Amniotic epithelial cell (primary cell): ENCODE measurements at regions not wholly inside any gene's neighbourhood (a gene's known extent, or its start where the extent isn't known, plus 50 kb on each side); places are given as distances from the start of the nearest gene placed in this dataset.

Experiments
- DNase-seq: peaks from one replicate; pipeline ENCODE4 v3.0.0-alpha.2; 2010; ENCODE audit warnings: low read depth

DNA sequence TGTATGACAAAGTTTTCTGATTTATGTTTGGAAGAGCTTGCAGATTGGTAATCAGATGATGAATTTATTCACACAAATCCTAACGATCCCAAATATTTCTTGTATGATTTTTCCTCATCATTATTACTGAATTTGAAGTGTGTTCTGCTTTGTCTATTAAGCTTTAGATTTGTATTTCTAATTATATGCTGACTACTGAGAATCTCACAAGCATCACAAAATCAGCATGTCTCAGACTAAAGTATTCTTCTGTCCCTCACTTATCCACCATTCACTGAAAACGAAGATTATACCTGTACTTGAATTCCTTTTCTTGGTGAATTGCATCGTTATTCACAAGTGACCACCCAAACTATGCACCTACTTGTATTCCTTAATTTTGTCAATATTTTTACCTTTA is 796.3 kb upstream of the MAP3K7 start:
- DNase-seq: no peak

DNA sequence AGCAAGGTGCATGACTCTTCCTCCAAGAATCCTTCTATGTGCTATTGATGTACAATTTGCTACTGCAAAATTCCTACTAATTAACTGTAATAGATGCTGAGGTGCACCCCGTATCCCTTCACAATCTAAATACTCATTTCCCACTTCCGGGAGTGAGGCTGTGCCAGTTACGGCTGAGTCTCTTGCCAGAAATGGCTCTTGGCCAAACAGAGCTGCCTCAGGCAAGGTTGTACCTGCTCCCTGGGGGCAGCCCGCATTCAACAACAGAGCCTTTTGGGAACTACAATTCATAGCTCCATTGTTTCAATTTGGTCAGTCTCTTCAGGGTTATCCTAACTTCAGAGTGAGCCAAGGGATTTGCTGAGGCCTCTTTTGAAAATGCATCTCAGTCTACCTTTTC is 789.8 kb upstream of the MAP3K7 start:
- DNase-seq: no peak

DNA sequence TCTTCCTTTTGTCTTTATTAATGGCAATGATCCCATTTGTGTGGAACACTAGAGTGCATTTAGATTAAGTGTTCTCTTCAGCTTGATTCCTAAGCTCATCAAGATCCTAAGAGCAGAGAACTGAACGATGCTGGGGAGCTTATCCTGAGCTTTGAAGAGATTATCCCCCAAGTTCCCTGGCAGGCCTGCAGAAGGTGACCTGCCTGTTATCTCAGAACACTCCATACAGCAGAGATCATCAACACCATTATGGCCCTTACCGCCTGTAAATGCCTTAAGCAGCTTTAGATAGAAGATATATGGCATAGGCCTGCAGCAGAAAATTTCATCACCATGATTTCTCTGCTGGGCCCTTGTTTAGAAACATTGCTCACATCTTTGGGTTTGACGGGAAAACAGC is 779.9 kb upstream of the MAP3K7 start:
- no peak for DNase-seq

DNA sequence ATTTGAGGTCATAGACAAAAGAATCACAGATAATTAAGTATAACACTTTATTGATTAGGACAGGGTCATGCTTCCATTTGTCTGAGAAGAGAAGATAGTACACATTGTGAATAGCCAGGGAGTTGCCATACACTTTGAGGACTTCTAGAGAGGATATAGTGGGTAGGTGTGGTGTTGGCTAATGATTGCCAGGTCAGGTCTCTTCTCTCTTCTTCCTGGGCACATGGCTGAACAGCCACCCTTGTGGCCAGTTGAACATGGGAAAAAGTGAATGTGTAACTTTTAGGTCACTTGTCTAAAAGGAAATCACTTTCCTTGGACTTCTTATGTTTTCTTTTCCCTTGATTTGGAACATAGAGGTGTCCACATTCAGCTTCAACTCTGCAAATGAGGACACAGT is 772.1 kb upstream of the MAP3K7 start:
- DNase-seq: no peak

DNA sequence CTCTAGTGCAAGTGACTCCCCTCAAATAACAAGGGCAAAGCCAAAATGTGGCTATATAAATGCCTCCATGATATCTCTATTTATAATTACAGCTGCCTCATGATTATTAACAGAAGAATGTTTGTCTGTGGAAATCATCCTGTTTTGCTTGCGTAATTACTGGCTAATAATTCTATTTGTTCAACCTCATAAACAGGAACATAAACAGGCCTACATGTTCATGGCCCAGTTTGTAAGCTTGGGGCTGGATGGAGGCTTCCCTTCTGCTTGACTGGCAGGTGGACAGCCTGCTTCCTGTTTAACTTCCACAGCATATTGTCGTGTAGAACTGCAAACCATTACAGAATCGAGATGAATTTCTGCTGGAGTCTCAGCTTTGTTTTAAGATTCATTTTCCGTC is 766.0 kb upstream of the MAP3K7 start:
- DNase-seq: peak; percentile 26

DNA sequence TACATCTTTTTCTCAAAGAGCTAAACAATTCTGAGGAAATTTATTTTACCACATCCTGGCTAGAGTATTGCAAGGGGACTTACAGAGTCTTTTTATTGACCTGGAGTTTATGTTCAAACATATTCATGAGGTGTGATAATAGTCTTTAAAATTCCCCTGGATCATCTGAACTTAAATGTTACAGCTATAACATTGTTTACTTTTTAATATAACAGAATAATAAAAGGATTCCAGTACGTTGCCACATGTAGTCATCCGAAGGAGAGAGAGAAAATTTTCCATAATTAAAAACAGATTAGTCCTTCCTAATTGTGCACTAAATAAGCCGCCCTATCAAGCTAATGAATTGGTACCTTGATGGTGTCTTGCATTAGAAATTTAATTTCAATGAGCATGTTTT is 765.4 kb upstream of the MAP3K7 start:
- no peak for DNase-seq

GRCh38 chr6:91350146-91350908 is 763.5 kb upstream of the MAP3K7 start:
- DNase-seq: no peak

DNA sequence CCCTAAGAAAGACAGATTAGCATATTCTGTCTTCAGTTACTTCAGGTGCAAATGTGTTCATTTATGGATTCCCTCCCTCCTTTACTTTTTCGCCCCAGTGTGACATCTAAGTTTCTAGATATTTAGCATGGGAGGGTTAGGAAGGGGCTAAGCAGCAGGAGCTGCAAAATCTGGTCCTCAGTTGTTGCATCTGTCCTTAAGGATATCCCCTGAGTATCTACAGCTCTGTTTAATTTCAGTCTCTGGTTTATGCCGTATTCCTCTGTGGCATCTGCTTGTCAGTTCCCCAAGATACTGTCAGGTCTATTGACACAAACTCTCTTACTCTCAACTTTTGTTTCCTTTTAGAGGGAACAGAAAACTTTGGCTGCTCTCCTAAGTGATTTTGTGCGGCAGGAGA is 754.6 kb upstream of the MAP3K7 start:
- DNase-seq: no peak

- no peak for DNase-seq
Observed at GRCh38 chr6:91340896-91341395, 754.1 kb upstream of the MAP3K7 start.

DNA sequence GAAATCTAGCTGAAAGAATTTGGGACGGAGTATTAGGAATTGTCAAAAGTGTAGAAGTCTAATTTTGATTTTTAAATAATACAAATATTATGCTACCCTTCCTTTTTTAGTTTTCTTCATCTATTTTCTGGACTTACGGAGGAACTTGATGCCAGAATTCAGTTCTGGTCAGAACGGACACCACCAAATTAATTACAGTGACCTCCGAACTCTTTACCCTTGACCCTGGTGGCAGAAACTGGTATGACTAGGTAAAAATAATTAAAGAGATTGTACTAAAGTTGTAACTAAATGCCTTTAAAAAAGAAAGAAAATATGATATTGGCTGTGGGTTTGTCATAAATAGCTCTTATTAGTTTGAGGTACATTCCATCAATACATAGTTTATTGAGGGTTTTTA is 751.1 kb upstream of the MAP3K7 start:
- no peak for DNase-seq

- DNase-seq: no peak
Observed at GRCh38 chr6:91330896-91331295, 744.0 kb upstream of the MAP3K7 start.

GRCh38 chr6:91328241-91328640 is 741.4 kb upstream of the MAP3K7 start:
- DNase-seq: no peak

DNA sequence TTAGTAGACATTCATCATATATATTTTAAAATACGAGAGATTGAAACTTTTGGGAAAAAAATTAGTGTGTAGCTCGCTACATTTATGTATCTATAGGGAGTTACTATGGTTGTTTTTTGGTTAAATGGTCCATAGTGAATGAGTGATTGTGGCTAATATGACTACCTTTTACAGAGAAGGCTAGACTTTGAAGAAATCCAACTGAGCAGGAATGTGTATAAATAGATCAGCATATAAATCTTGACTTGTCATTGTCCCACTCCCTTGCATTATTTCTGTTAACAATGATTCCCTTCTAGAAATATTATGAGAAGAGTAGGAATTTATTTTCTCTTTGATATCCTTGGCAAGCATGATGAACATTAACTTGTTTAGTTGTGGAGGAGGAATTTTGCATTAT is 737.8 kb upstream of the MAP3K7 start:
- no peak for DNase-seq

- DNase-seq: no peak
Observed at GRCh38 chr6:91317984-91318383, 731.1 kb upstream of the MAP3K7 start.

DNA sequence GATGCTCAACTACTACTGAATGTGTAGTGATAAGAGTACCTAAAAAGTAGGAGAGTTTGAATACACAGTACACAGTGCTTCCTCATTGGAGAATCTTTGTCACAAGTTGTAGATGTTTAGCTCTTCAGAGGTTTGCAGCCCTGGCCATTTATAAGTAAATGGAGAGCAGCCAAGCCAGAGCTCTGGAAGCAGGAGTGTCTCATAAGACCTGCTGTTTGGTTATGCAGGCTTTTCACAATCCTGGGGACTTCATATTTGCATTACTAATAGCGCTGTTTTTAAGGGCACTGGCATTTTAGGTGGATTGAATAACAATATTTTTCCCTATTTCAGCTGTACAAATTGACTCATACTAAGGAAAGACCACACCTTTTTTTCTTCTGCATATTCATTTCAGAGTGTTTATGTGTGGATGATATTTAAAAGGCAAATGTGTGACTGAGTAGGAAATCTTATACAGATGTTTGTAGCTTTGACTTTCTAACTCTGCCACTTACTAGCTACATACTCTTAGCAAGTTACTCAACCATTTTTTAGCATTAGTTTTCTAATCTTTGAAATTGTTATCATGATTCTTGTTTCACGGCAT is 730.5 kb upstream of the MAP3K7 start:
- DNase-seq: no peak

GRCh38 chr6:91310178-91310577 is 723.3 kb upstream of the MAP3K7 start:
- DNase-seq: no peak

GRCh38 chr6:91305755-91306154 is 718.9 kb upstream of the MAP3K7 start:
- no peak for DNase-seq

- DNase-seq: no peak
Observed at GRCh38 chr6:91304521-91304920, 717.6 kb upstream of the MAP3K7 start.

DNA sequence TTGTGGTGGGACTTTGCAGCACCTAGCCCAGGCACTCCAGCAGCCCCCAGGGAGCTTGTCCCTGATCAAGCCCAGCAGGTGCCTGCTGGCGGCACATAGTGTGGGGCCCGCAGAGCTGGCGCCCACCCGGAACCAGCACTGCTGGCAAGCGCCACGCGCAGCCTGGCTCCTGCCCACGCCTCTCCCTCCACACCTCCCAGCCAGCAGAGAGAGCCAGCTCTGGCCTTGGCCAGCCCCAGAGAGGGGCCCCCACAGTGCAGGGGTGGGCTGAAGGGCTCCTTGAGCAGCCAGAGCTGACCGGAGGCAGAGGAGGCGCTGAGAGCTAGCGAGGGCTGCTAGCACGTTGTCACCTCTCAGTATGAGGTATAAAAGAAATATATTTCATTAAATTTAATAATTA is 716.5 kb upstream of the MAP3K7 start:
- no peak for DNase-seq

DNA sequence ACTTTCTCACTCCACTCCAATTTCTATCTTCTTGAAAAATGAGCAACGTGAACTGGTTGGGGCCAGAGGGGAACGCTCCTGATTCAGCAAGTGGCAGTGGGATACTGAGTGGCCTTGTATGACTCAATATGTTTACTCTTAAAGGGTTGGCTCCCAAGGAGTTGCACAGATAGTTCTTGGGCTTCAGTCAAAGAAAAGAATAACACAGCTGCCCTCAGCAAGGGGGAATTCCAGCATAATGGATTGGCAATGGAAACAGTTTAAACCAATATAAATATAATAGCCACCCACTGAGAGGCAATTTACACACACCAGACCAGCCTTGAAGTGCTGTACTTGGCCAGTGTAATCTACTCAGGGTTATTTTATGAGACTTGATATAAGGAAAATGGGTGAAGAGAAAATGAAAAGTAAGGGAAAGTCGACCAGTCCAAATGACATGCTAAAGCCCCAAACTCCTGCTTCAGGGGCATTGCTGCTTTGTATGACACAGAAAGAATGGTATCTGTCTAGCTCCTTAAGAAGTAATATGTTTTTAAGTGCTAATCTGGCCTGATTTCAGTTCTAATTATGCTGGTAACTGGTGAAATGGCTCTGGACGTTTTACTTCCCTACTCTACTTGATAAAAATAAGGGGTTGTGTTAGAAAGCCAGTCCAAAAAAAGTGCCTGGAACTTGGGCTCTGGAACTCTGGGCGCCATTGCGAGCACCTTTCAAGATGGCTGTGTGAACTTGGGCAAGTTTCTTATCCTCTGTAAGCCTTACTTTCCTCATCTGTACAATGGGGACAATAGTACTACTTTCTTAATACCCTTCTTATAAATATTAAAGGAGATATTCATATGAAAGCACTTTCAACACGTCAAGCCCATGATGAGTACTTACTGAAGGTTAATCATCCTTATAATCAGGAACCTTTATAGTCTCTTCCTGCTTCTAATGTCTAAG is 712.9 kb upstream of the MAP3K7 start:
- DNase-seq: no peak

DNA sequence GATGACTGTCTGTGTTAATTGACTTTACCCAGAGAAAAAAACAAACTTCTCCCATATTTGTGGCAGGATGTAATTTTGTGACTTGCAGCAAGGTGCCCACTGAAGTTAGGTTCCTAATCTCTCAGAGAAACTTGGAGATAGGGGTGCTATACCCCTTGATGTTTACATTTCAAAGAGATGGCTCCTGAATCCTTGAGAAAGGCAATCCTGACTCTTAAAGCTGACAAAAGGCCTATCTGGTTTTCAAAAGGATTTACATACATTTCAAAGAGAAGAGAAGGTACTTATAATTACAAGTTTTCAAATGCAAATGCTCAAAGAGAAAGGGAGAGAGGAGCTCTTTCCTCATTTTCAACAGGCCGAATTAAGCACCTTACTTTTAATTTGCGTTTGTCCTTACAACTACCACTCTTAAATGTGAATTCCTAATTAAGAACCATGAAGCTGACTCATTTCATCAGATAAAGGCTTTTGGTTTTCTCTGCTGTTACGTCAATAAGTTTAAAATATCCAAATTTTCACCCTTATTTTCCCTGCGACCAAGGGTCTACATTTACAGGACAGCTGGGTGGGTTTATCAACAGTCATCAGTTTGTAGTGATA is 711.8 kb upstream of the MAP3K7 start:
- no peak for DNase-seq

- no peak for DNase-seq
Observed at GRCh38 chr6:91293395-91293794, 706.5 kb upstream of the MAP3K7 start.
